Heart right ventricle (tissue), 16 donors: ENCODE measurements at regions not wholly inside any gene's neighbourhood (a gene's known extent, or its start where the extent isn't known, plus 50 kb on each side); places are given as distances from the start of the nearest gene placed in this dataset.

Experiments used
- ATAC-seq, 8 donors: fragments of 200-7000 bp; cut with Tn5 transposase; one replicate each; pipeline ENCODE4 v1.9.1; 2020; ENCODE audit warnings: mild to moderate bottlenecking in 8 of 8, moderate library complexity in 8 of 8, moderate number of reproducible peaks in 1 of 8
- DNase-seq, 2 donors: peaks; one replicate each; pipeline ENCODE4 v3.0.0-alpha.2; 2020
- H3K27ac ChIP-seq, 10 donors: fragments of 200-600 bp; sonication (generic) in 2 of 10; one replicate each; pipeline versions ENCODE4 v1.5.0 to v1.8.0; 2020 to 2022; ENCODE audit warnings: mild to moderate bottlenecking in 3 of 10
- H3K27me3 ChIP-seq, 7 donors: fragments of 200-600 bp; one replicate each; pipeline ENCODE4 v1.8.0; 2021 to 2022; ENCODE audit warnings: mild to moderate bottlenecking in 2 of 7
- H3K36me3 ChIP-seq, 9 donors: fragments of 200-600 bp; sonication (generic) in 1 of 9; one replicate each; pipeline versions ENCODE4 v1.5.0 to v1.8.0; 2020 to 2022; ENCODE audit warnings: mild to moderate bottlenecking in 2 of 9
- H3K4me1 ChIP-seq, 9 donors: fragments of 200-600 bp; sonication (generic) in 1 of 9; one replicate each; pipeline versions ENCODE4 v1.5.0 to v1.8.0; 2020 to 2022; ENCODE audit warnings: mild to moderate bottlenecking in 4 of 9
- H3K4me3 ChIP-seq, 10 donors: fragments of 200-600 bp; sonication (generic) in 2 of 10; one replicate each; pipeline versions ENCODE4 v1.5.0 to v1.8.0; 2020 to 2022; ENCODE audit warnings: mild to moderate bottlenecking in 7 of 10, moderate library complexity in 2 of 10
- H3K9me3 ChIP-seq, 11 donors: fragments of 200-600 bp in 10 of 11; sonication (generic) in 2 of 11; one replicate each; pipeline versions ENCODE4 v1.5.0 to v1.8.0; 2013 to 2022; ENCODE audit warnings: mild to moderate bottlenecking in 2 of 11, control low read depth in 1 of 11, moderate library complexity in 1 of 11
- CTCF ChIP-seq, 9 donors: fragments of 200-600 bp; sonication (generic) in 2 of 9; IDR thresholded peaks; one replicate each; pipeline versions ENCODE4 v1.5.0 to v1.8.0; 2021 to 2022; ENCODE audit warnings: antibody characterized with exemption in 9 of 9, mild to moderate bottlenecking in 5 of 9, moderate library complexity in 1 of 9
- WGBS, 2 donors: extraction: QIAGEN DNeasy Blood & Tissue Kit; methylation state at CpG; one replicate each; pipeline ENCODE4 v1.1.7; 2013; ENCODE audit warnings: inconsistent platforms in 1 of 2; 5-methylcytosine and 5-hydroxymethylcytosine counted together
- intact Hi-C, 10 donors: fragments of 100-400 bp; cut with DNase I; formaldehyde crosslinking; loops; one replicate each; pipeline versions ENCODE4 v1.11.1 to v1.14.2; 2022
- donor health status: Arrhythmogenic right ventricular cardiomyopathy.
- donor health status: ischemic (EF 13 %, LVEDD 7.1; RV severe dilation, severe dysfunction).
- donor health status: healthy with polysubstance abuse.
- donor health status: DM: no; HTN: yes; CAD: no.
- donor health status: DM: no; HTN: no; CAD: no.
- donor health status: ischemic (EF 25% LVEDD 6.9; RV normal size, moderate dysfunction).
- donor health status: ischemic (EF 25% LVEDD 5.7; RV mildly dilated, moderate dysfunction).
- donor health status: healthy.
- donor health status: DM: yes; HTN: yes; CAD: no.
- donor health status: Ischemic cardiomyopathy.
- donor health status: ischemic (EF 35%, LVEDD 5.7; RV mildly dilated, moderate dysfunction).
- donor health status: nonischemic (EF 11% LVEDD 7.7; RV severe dilation, severe dysfunction).
- donor health status: DM: yes; HTN: yes; CAD: no.
- donor health status: PGD.
- donor health status: ischemic (EF 29% LVEDD 5.4; RV normal size, mild dysfunction).
- donor health status: nonischemic (EF 23%, LVEDD 6.1; RV moderate dilation, normal function).

- 54 to 62% methylated on average over 5 of the region's 5 CpGs for WGBS, 2 donors
- H3K4me3 ChIP-seq: no peak overlapping the region
- intact Hi-C loops: no loop called here
- peak in 3 of 8 donors; percentile 15 to 44 (median 42) for ATAC-seq
- peaks cover 0 to 5% (median 0%) of the 10 kb centered on the region in 9 donors for H3K4me1 ChIP-seq
- no peaks in the 10 kb centered on the region for H3K27me3 ChIP-seq
- no peaks in the 10 kb centered on the region for H3K9me3 ChIP-seq
- H3K27ac ChIP-seq: no peak overlapping the region
- no peak for DNase-seq
- H3K36me3 ChIP-seq: no peaks in the 10 kb centered on the region
- no peak for TF ChIP-seq CTCF (IDR thresholded peaks at IDR 0.05)
Observed at GRCh38 chr9:106588626-106589025, 274.3 kb upstream of the ZNF462 start.

- DNase-seq (no peak), ATAC-seq (no peak)
- no peak overlapping the region for H3K4me3 ChIP-seq
- H3K27me3 ChIP-seq: no peaks in the 10 kb centered on the region
- intact Hi-C loops: no loop called here
- WGBS, 2 donors: 80 to 93% methylated on average over 4 of the region's 4 CpGs
- peaks cover 0 to 5% (median 0%) of the 10 kb centered on the region in 9 donors for H3K4me1 ChIP-seq
- H3K9me3 ChIP-seq: no peaks in the 10 kb centered on the region
- H3K27ac ChIP-seq: no peak overlapping the region
- TF ChIP-seq CTCF (IDR thresholded peaks at IDR 0.05): no peak
- no peaks in the 10 kb centered on the region for H3K36me3 ChIP-seq
Observed at GRCh38 chr9:106590759-106591505, 272.0 kb upstream of the ZNF462 start.

GRCh38 chr9:106593201-106593600, 269.8 kb upstream of the ZNF462 start:
- intact Hi-C loops: no loop called here
- WGBS, 2 donors: 84 to 88% methylated on average over 7 of the region's 7 CpGs

GRCh38 chr9:106596984-106597383, 266.0 kb upstream of the ZNF462 start:
- ATAC-seq: no peak
- TF ChIP-seq CTCF (IDR thresholded peaks at IDR 0.05): no peak
- Histone ChIP-seq H3K27me3 (no peaks in the 10 kb centered on the region), H3K4me3 (no peak overlapping the region), H3K36me3 (no peaks in the 10 kb centered on the region), H3K9me3 (no peaks in the 10 kb centered on the region), H3K27ac (no peak overlapping the region), H3K4me1 (no peaks in the 10 kb centered on the region)
- intact Hi-C loops: no loop called here
- 75 to 85% methylated on average over 4 of the region's 4 CpGs for WGBS, 2 donors
- DNase-seq: no peak

More at GRCh38 chr9:106593201-106593600, 269.8 kb upstream of the ZNF462 start:
- ATAC-seq: no peak
- Histone ChIP-seq H3K9me3 (no peaks in the 10 kb centered on the region), H3K36me3 (no peaks in the 10 kb centered on the region), H3K27ac (no peak overlapping the region), H3K4me3 (no peak overlapping the region), H3K4me1 (peaks cover 0 to 5% (median 0%) of the 10 kb centered on the region in 9 donors), H3K27me3 (no peaks in the 10 kb centered on the region)
- TF ChIP-seq CTCF (IDR thresholded peaks at IDR 0.05): no peak
- no peak for DNase-seq
